ENCODE measurements at regions not wholly inside any gene's neighbourhood (a gene's known extent, or its start where the extent isn't known, plus 50 kb on each side); places are given as distances from the start of the nearest gene placed in this dataset.
"Not testable (repeated sequence)": the region's sequence is repeated elsewhere in the genome, so short reads cannot be mapped to it uniquely, and the experiment has no call there.

DNA sequence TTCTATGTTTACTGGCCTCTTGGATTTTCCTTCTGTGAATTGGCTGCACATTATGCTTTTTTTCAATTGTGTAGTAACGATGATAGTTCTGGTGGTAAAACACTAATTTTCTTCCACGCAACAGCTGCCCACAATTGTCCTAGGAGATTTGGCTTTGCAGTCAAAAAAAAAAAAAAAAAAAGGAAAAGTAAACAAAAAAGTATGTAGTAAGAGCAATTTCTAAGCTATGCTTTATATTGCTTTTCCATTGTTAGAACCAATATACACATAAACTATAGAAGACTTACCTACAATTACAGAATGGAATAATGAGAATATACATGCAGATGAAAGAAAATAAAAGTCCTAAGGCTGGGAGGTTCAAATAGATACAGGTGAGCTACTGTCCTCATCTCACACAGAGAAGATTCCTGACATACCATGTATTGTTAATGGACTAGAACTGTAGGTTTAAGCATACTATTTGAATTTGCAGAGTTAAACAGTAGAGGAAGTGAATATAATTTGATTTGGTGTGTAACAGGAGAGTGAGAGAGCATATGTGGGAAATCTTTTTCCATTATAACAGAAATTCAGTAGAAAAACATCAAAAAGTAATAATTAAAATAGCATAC is 976.2 kb downstream of the RAB28 start:
- in situ Hi-C loops (cut with HindIII; ENCODE audit: low sequenced_read_pairs), result no loop called here

- in situ Hi-C loops (cut with HindIII; ENCODE audit: low sequenced_read_pairs), result no loop called here
Observed at GRCh38 chr4:12500409-12500808, 983.7 kb downstream of the RAB28 start.

GRCh38 chr4:12499693-12500092 is 984.4 kb downstream of the RAB28 start:
- in situ Hi-C loops (cut with HindIII; ENCODE audit: low sequenced_read_pairs), result no loop called here

DNA sequence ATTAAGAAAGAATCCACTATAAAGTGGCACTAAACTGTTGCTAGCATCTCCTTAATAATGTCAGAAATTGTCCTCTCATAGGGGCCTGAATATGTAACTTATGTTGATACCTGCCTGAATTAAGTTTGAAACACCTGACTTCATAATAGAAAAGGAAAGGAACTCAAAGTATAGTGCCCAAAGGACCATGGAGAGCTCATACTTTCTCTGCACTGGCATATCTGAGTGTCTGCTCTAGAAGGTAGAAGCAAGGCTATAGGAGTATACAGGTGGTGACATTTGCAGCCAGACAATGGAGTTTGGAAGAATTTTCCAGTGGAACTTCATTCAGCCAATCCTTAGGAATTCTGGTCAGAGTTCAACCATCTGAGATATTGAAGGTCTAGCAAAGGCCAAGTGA is 988.9 kb downstream of the RAB28 start:
- in situ Hi-C loops (cut with HindIII; ENCODE audit: low sequenced_read_pairs), result no loop called here

DNA sequence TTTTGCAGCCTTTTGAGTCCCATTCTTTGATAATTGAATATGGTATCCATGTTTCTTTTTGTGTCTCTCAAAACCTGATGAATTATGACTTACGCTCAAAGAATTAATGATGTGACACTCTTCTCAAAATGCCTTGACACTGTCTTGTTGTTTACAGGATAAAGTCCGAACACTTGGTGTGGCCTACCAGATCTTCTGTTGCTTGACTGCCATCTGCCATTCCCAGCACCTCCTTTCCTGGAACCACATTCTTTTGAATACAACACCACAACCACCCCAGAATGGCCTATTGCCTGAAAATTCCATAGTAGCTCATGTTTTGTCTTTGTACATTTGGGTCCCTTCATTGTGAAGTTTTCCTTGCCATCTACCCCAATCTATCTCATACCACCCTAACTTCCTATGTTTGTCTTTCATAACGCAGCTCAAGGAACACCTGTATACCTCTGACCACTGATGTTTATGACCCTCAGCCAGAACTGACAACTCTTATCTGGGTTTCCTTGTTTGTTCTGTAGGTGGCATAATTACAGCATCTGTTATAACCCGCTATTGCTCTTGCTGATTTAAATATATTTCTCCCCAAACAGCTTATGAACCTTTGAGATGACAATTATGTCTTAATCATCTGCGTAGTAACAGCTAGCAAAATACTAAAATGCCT is 991.3 kb downstream of the RAB28 start:
- in situ Hi-C loops (cut with HindIII; ENCODE audit: low sequenced_read_pairs), result no loop called here

DNA sequence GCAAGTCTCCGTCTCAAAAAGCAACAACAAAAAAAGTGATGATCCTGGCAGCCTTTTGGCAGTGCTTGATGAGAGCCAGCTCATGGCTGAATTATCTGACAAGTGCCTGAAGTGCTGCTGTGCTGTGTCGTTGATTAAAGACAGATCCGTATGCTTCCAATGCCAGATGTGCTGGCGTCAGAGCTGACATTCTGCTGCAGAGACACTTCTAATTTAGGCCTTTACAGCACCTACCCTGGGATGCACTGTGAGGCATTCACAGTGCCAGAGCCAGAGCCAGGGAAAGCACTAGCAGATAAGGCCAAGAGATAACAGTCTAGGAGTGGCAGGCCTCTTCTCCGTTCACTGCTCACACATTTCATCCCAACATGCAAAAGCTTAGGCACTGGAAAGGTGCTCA is 995.5 kb downstream of the RAB28 start:
- in situ Hi-C loops (cut with HindIII; ENCODE audit: low sequenced_read_pairs), result no loop called here

GRCh38 chr4:12487000-12487399 is 997.1 kb downstream of the RAB28 start:
- in situ Hi-C loops (cut with HindIII; ENCODE audit: low sequenced_read_pairs), result no loop called here

- in situ Hi-C loops (cut with HindIII; ENCODE audit: low sequenced_read_pairs), result no loop called here
Observed at GRCh38 chr4:12472087-12472486, 1012.1 kb downstream of the RAB28 start.

DNA sequence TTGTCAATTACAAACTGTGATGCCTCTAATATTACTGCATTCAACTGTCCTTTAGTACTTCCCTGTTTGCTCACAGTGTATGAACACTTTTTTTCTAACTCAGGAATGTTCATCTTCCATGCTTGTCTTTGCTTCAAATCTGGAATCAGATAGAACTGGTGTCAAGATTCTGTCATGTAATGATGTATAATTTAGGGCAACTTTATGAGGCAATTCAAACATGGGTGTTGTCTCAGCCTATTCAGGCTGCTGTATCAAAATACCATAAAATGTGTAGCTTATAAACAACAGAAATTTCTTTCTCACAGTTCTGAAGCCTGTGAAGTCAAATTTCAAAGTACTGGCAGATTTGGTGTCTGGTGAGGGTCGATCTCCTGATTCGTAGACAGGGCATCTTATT is 1012.9 kb downstream of the RAB28 start:
- in situ Hi-C loops (cut with HindIII; ENCODE audit: low sequenced_read_pairs), result no loop called here

DNA sequence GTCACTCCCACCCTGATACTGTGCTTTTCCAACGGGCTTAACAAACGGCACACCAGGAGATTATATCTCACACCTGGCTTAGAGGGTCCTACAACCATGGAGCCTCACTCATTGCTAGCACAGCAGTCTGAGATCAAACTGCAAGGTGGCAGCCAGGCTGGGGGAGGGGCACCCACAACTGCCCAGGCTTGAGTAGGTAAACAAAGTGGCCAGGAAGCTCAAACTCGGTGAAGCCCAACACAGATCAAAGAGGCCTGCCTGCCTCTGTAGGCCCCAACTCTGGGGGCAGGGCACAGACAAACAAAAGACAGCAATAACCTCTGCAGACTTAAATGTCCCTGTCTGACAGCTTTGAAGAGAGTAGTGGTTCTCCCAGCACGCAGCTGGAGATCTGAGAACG is 1022.6 kb downstream of the RAB28 start:
- in situ Hi-C loops (cut with HindIII; ENCODE audit: low sequenced_read_pairs), result not testable (repeated sequence)

DNA sequence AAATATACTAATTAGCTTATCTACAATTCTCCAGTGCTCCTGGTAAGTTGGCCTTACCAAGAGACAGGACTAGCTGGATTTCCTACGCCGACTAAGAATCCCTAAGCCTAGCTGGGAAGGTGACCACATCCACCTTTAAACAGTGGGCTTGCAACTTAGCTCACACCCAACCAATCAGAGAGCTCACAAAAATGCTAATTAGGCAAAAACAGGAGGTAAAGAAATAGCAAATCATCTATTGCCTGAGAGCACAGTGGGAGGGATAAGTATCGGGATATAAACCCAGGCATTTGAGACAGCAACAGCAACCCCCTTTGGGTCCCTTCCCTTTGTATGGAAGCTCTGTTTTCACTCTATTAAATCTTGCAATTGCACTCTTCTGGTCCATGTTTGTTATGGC is 1025.0 kb downstream of the RAB28 start:
- in situ Hi-C loops (cut with HindIII; ENCODE audit: low sequenced_read_pairs), result no loop called here

DNA sequence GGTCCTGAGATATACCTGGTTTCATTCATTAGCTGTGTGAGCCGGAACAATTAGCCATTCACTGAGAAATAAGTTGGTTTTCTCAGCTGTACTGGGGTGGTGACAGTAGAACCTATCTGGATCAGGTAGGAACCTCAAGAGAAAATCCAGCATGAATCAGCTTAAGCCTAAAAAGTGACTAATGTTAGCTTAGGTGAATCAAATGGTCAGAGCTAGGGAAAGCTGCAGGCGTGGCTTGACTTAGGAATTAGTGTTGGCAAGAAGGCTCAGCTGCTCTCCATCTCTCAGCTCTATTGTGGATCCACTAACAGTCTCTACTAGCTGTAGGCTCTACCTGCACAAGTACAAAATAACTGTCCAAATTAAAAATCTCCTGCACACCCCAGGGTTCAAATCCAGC is 1025.5 kb downstream of the RAB28 start:
- in situ Hi-C loops (cut with HindIII; ENCODE audit: low sequenced_read_pairs), result no loop called here

DNA sequence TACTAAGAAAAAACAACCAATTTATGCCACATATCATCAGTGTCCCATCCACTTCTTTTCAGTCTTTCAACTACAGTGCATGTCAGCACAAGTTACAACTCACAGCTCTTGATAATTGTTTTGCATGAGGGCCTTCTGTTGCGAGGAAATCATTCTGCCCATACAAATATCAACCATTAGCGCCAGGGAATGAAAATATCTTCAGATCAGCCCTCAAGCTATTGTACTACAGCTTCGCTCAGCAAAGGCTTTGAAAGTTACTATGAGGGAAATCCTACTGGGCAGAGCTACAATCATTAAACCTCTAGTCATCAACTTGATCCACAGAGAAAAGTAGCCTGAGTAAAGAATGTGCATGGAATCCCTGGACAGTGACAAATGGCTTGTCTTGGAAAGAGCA is 1023.6 kb upstream of the HS3ST1 start:
- in situ Hi-C loops (cut with HindIII; ENCODE audit: low sequenced_read_pairs), result no loop called here

DNA sequence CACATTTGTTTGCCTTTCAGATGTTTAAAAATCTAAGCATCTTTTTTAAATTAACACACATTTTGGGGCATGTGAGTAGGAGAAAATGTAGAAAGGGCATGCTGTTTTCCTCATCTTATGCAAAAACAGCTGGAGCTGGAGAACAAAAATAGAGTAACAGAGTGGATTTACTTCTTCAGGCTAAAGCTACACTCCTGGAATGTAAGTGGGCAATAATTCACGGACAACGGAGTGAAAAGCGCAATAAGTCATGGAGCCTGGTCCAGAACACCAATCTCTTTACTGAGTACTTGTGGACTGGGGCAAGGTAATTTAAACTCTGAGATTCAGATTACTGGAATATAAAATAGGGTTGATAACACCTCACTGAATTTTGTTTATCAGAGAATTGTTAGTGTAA is 1018.8 kb upstream of the HS3ST1 start:
- in situ Hi-C loops (cut with HindIII; ENCODE audit: low sequenced_read_pairs), result no loop called here

DNA sequence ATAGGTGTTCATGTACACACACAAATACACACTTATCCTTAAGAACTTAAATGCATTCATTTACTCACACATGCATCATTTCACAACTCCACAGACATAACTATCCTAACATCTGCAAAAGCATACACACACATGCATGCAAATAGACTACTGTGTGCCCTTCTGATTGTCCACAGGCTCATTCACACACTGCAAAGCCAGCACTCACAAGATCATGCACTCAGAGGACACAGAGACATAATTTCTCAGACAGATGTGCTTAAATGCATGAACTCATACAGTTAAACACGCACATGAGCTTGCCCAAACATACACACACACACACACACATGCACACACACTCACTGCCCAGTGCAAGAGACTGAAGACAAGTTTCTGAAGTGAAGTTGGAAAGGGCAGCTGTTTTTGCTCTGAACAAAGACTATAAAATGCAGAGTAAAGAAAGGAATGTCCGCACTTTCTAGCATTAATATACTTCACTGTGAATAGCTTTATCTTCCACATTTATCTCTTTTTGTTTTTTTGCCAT is 1018.0 kb upstream of the HS3ST1 start:
- in situ Hi-C loops (cut with HindIII; ENCODE audit: low sequenced_read_pairs), result no loop called here

DNA sequence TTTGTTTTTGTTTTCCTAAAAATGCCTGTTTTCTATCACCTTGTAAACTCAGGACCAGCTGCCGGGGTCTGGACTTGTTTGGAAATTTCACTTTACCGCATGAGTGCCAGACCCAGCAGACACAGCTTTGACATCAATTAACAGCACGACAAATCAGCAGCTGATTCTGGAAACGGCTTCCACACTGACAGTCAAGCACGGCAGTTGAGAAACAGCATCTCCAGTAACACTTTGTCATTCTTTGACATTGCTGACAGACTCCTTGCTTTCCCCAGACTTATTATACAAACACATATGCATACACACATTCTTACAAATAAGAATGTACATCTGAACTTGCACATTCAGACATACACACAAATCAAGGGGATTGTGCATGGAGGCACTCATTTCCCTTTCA is 1017.6 kb upstream of the HS3ST1 start:
- in situ Hi-C loops (cut with HindIII; ENCODE audit: low sequenced_read_pairs), result no loop called here

GRCh38 chr4:12445711-12446235 is 1017.1 kb upstream of the HS3ST1 start:
- in situ Hi-C loops (cut with HindIII; ENCODE audit: low sequenced_read_pairs), result no loop called here

- in situ Hi-C loops (cut with HindIII; ENCODE audit: low sequenced_read_pairs), result no loop called here
Observed at GRCh38 chr4:12439633-12440305, 1011.1 kb upstream of the HS3ST1 start.

DNA sequence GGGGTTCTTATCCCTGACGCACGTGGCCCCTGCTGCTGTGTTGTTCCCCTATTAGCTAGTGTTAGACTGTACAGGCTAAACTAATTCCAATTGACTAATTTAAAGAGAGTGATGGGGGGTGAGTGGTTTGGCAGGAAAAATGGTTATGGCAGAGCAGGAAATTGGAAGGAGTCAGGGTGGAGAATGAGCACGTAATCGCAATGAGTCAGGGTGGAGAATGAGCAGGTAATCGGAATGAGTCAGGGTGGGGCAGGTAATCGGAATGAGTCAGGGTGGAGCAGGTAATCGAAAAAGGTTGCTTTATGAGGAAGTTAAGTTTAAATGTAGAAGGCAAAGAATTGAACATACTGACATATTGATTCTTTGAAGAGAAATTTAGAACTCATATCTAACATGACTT is 1002.6 kb upstream of the HS3ST1 start:
- in situ Hi-C loops (cut with HindIII; ENCODE audit: low sequenced_read_pairs), result not testable (repeated sequence)

- in situ Hi-C loops (cut with HindIII; ENCODE audit: low sequenced_read_pairs), result no loop called here
Observed at GRCh38 chr4:12421364-12421763, 992.7 kb upstream of the HS3ST1 start.

DNA sequence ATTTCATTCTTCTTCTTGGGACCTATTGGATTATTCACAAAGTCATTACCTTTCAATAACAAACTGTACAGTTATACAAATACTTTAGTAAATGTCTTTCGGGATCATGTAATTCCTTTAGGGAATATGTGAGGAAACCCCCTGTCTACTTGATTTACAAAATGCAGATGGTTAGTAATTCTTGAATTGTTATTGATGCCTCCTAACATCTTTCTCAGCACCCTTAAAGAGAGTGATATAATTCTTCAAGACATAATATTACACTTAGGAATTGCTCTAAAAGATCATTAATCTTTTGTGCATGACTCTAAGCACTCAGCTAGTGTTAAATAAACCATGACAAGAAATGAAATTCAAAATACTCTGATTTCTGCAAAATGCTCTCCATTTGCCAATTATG is 988.1 kb upstream of the HS3ST1 start:
- in situ Hi-C loops (cut with HindIII; ENCODE audit: low sequenced_read_pairs), result no loop called here
